ENCODE measurements at regions not wholly inside any gene's neighbourhood (a gene's known extent, or its start where the extent isn't known, plus 50 kb on each side); places are given as distances from the start of the nearest gene placed in this dataset.

DNA sequence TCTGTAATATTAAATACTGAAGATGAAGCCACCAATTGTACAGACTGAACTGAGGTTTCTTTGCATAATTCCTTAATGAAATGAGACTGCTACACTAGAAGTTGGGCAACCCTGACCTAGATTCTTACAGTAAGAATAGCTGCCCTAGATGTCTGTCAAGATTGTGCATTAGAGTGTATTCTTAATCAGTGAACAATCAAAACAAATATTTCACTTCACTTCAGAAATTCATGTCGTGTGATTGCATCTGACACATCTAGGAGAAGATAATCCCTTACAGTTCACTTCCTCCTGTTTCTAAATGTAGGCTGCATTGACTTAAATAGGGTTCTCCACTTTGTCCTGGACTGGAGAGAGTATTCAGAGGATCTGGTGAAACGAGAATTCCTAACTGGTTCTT, 283.1 kb downstream of the HNRNPD start:
- Histone ChIP-seq H3K27me3 (replicated peaks in 1 of 4; ENCODE audit: control insufficient read depth in 3 of 4, extremely low read depth in 1 of 4, insufficient read depth in 3 of 4, low read length in 3 of 4) (no peaks in the 10 kb centered on the region), H2BK120ac (replicated peaks; ENCODE audit: low read depth, low read length) (no peak overlapping the region), H2BK15ac (ENCODE audit: low read length) (no peak overlapping the region), H3K4me3 (ENCODE audit: extremely low read depth in 1 of 4, insufficient read depth in 2 of 4, low read depth in 3 of 4, low read length in 4 of 4) (no peak overlapping the region), H4K20me1 (replicated peaks in 1 of 2; ENCODE audit: control insufficient read depth in 1 of 2, insufficient read depth in 2 of 2, low read length in 2 of 2) (no peaks in the 10 kb centered on the region), H4K91ac (replicated peaks; ENCODE audit: insufficient read length, low read length) (no peak overlapping the region), H3K4me1 (replicated peaks in 1 of 4; ENCODE audit: control insufficient read depth in 3 of 4, insufficient read depth in 4 of 4, low read length in 3 of 4) (no peaks in the 10 kb centered on the region; a peak in 1 of 7 replicates), H2BK12ac (ENCODE audit: low read depth, low read length) (no peak overlapping the region), H2BK5ac (ENCODE audit: low read depth, low read length) (no peak overlapping the region), H3K23me2 (ENCODE audit: low read depth, low read length) (no peaks in the 10 kb centered on the region), H3K23ac (ENCODE audit: insufficient read length) (no peak overlapping the region), H3K9me3 (ENCODE audit: insufficient read depth in 2 of 2, low read depth in 1 of 2, low read length in 1 of 2) (no peaks in the 10 kb centered on the region), H2BK20ac (ENCODE audit: low read length) (no peak overlapping the region), H2AFZ (ENCODE audit: low read length) (no peak overlapping the region), H3K18ac (ENCODE audit: extremely low read depth, low read length) (no peak overlapping the region), H4K8ac (ENCODE audit: extremely low read depth, insufficient read depth, low read length) (no peak overlapping the region), H2AK5ac (ENCODE audit: low read depth, low read length) (no peak overlapping the region), H3K79me2 (ENCODE audit: control insufficient read depth in 1 of 2, insufficient read depth in 2 of 2, low read length in 2 of 2) (no peaks in the 10 kb centered on the region), H3K79me1 (ENCODE audit: low read depth, low read length) (no peaks in the 10 kb centered on the region), H3K56ac (replicated peaks; ENCODE audit: insufficient read length, low read depth, low read length) (no peak overlapping the region), H4K5ac (ENCODE audit: insufficient read length, low read depth, low read length) (no peak overlapping the region), H3K9ac (replicated peaks in 1 of 4; ENCODE audit: extremely low read depth in 1 of 4, low read depth in 3 of 4, low read length in 3 of 4) (no peak overlapping the region), H3K36me3 (ENCODE audit: control insufficient read depth in 2 of 4, insufficient read depth in 4 of 4, low read length in 3 of 4) (no peaks in the 10 kb centered on the region), H3K14ac (ENCODE audit: insufficient read length) (no peak overlapping the region), H3K4ac (replicated peaks; ENCODE audit: insufficient read length, low read depth, low read length) (no peak overlapping the region), H3K27ac (ENCODE audit: low read depth, low read length) (no peak overlapping the region), H3K4me2 (ENCODE audit: insufficient read depth in 1 of 2, low read depth in 2 of 2, low read length in 2 of 2) (no peak overlapping the region)
- DNase-seq (ENCODE audit: low read depth in 1 of 2, low spot score in 2 of 2) (no peak), FAIRE-seq (no peak)
- ChIA-PET CTCF (ENCODE audit: partially characterized antibody) (no interaction called here), POLR2A (ENCODE audit: partially characterized antibody) (no interaction called here)
- WGBS, 2 experiments (ENCODE audit: extremely low coverage in 1 of 2, insufficient coverage in 1 of 2, insufficient read length in 1 of 2, insufficient replicate concordance in 2 of 2, low coverage in 1 of 2, low lambda C conversion rate in 2 of 2, missing lambda C conversion rate in 1 of 2): 83% methylated on average over 2 of the region's 2 CpGs; no CpG with 5 or more reads in 1 of the 2 experiments
- TF ChIP-seq MAFK (IDR thresholded peaks at IDR 0.05; ENCODE audit: low read depth, low read length): no peak
- no peak for TF ChIP-seq SAP30 (IDR thresholded peaks at IDR 0.05; ENCODE audit: insufficient read depth, insufficient replicate concordance, low read length)
- TF ChIP-seq, protein P1, sequence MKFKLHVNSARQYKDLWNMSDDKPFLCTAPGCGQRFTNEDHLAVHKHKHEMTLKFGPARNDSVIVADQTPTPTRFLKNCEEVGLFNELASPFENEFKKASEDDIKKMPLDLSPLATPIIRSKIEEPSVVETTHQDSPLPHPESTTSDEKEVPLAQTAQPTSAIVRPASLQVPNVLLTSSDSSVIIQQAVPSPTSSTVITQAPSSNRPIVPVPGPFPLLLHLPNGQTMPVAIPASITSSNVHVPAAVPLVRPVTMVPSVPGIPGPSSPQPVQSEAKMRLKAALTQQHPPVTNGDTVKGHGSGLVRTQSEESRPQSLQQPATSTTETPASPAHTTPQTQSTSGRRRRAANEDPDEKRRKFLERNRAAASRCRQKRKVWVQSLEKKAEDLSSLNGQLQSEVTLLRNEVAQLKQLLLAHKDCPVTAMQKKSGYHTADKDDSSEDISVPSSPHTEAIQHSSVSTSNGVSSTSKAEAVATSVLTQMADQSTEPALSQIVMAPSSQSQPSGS (IDR thresholded peaks at IDR 0.05; ENCODE audit: low read length): no peak
- TF ChIP-seq, protein P2, sequence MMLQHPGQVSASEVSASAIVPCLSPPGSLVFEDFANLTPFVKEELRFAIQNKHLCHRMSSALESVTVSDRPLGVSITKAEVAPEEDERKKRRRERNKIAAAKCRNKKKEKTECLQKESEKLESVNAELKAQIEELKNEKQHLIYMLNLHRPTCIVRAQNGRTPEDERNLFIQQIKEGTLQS (IDR thresholded peaks at IDR 0.05; ENCODE audit: insufficient read depth, low read depth, low read length): no peak
- TF ChIP-seq, protein P3, sequence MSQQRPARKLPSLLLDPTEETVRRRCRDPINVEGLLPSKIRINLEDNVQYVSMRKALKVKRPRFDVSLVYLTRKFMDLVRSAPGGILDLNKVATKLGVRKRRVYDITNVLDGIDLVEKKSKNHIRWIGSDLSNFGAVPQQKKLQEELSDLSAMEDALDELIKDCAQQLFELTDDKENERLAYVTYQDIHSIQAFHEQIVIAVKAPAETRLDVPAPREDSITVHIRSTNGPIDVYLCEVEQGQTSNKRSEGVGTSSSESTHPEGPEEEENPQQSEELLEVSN (IDR thresholded peaks at IDR 0.05): no peak
- TF ChIP-seq SIN3A (conservative IDR thresholded peaks at IDR 0.05 in 1 of 2, IDR thresholded peaks at IDR 0.05 in 1 of 2; ENCODE audit: low read depth in 1 of 2, low read length in 2 of 2): no peak
- TF ChIP-seq SP4 (IDR thresholded peaks at IDR 0.05; ENCODE audit: low read length): no peak
- TF ChIP-seq, protein P4, sequence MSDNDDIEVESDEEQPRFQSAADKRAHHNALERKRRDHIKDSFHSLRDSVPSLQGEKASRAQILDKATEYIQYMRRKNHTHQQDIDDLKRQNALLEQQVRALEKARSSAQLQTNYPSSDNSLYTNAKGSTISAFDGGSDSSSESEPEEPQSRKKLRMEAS (IDR thresholded peaks at IDR 0.05): no peak
- no peak for TF ChIP-seq HDAC2 (IDR thresholded peaks at IDR 0.05; ENCODE audit: borderline replicate concordance in 1 of 2, low read depth in 2 of 2, low read length in 2 of 2)
- TF ChIP-seq BCL11A (IDR thresholded peaks at IDR 0.05; ENCODE audit: low read depth in 2 of 2, low read length in 2 of 2): no peak
- TF ChIP-seq SRF (IDR thresholded peaks at IDR 0.05; ENCODE audit: low read depth, low read length): no peak

Measured in H1 (cell line).